Neural progenitor cell (in vitro differentiated cells): ENCODE measurements at regions not wholly inside any gene's neighbourhood (a gene's known extent, or its start where the extent isn't known, plus 50 kb on each side); places are given as distances from the start of the nearest gene placed in this dataset.

Experiments
- DNase-seq: peaks from one replicate; pipeline ENCODE4 v3.0.0-alpha.2; 2016; ENCODE audit warnings: low spot score
- H2AFZ ChIP-seq: fragments of 200-600 bp; sonication (generic); replicated peaks from 2 replicates; pipeline ENCODE4 v1.6.1; 2016; ENCODE audit warnings: antibody characterized with exemption
- H3F3A ChIP-seq: fragments of 200-600 bp; sonication (generic); 2 replicates; pipeline ENCODE4 v1.6.1; 2016; ENCODE audit warnings: antibody characterized with exemption, low read depth
- H3K27ac ChIP-seq: fragments of 200-600 bp; sonication (generic); 2 replicates; pipeline ENCODE4 v1.5.1; 2016; ENCODE audit warnings: mild to moderate bottlenecking
- H3K27me3 ChIP-seq: fragments of 200-600 bp; sonication (generic); 2 replicates; pipeline ENCODE4 v1.6.1; 2016; ENCODE audit warnings: mild to moderate bottlenecking, moderate library complexity
- H3K36me3 ChIP-seq: fragments of 200-600 bp; sonication (generic); 2 replicates; pipeline ENCODE4 v1.5.1; 2016
- H3K4me1 ChIP-seq: fragments of 200-600 bp; sonication (generic); 2 replicates; pipeline ENCODE4 v1.6.1; 2016; ENCODE audit warnings: mixed run types
- H3K4me2 ChIP-seq: fragments of 200-600 bp; sonication (generic); 2 replicates; pipeline ENCODE4 v1.6.1; 2016
- H3K4me3 ChIP-seq: fragments of 200-600 bp; sonication (generic); 2 replicates; pipeline ENCODE4 v1.5.1; 2016
- H3K79me2 ChIP-seq: fragments of 200-600 bp; sonication (generic); 2 replicates; pipeline ENCODE4 v1.6.1; 2016; ENCODE audit warnings: low read depth
- H3K9ac ChIP-seq: fragments of 200-600 bp; sonication (generic); 2 replicates; pipeline ENCODE4 v1.6.1; 2016
- H3K9me3 ChIP-seq: fragments of 200-600 bp; sonication (generic); 2 replicates; pipeline ENCODE4 v1.5.1; 2016; ENCODE audit warnings: low read depth
- H4K20me1 ChIP-seq: fragments of 200-600 bp; sonication (generic); 2 replicates; pipeline ENCODE4 v1.6.1; 2016; ENCODE audit warnings: low read depth
- H3K27ac Mint-ChIP-seq: 3 replicates; pipeline ENCODE4 v1.8.0; 2021; ENCODE audit warnings: mixed read lengths
- H3K27me3 Mint-ChIP-seq: 2 replicates; pipeline ENCODE4 v1.8.0; 2022; ENCODE audit warnings: low read depth, mild to moderate bottlenecking, inconsistent platforms, moderate library complexity, mixed read lengths; ENCODE audit not compliant: insufficient read depth
- H3K36me3 Mint-ChIP-seq: 3 replicates; pipeline ENCODE4 v1.8.0; 2021; ENCODE audit warnings: mixed read lengths
- H3K4me1 Mint-ChIP-seq: 3 replicates; pipeline ENCODE4 v1.8.0; 2021; ENCODE audit warnings: mixed read lengths
- H3K4me3 Mint-ChIP-seq: 3 replicates; pipeline ENCODE4 v1.8.0; 2021; ENCODE audit warnings: mild to moderate bottlenecking, moderate library complexity, mixed read lengths
- H3K9me3 Mint-ChIP-seq: 3 replicates; pipeline ENCODE4 v1.8.0; 2020; ENCODE audit warnings: mixed read lengths
- CTCF ChIP-seq: fragments of 200-600 bp; sonication (generic); IDR thresholded peaks from 2 replicates; pipeline ENCODE4 v1.5.1; 2017; ENCODE audit warnings: antibody characterized with exemption, mild to moderate bottlenecking
- EZH2 ChIP-seq: fragments of 200-600 bp; sonication (generic); IDR thresholded peaks from 2 replicates; pipeline ENCODE4 v1.6.1; 2017; ENCODE audit warnings: antibody characterized with exemption, mild to moderate bottlenecking, moderate library complexity
- EZH2phosphoT487 ChIP-seq: fragments of 200-600 bp; sonication (generic); IDR thresholded peaks from 2 replicates; pipeline ENCODE4 v1.6.1; 2017; ENCODE audit warnings: antibody characterized with exemption

GRCh38 chr2:220891405-220891804 is 680.7 kb downstream of the EPHA4 start:
- Mint-ChIP-seq H3K27me3 (no peaks in the 10 kb centered on the region), H3K4me1 (no peaks in the 10 kb centered on the region), H3K4me3 (no peak overlapping the region), H3K27ac (no peak overlapping the region), H3K9me3 (peaks cover under 1% of the 10 kb centered on the region), H3K36me3 (no peaks in the 10 kb centered on the region)
- H3K36me3 ChIP-seq = no peaks in the 10 kb centered on the region
- H2AFZ ChIP-seq = no peak overlapping the region
- no peak overlapping the region for H3K4me3 ChIP-seq
- no peak overlapping the region for H3K4me2 ChIP-seq
- no peaks in the 10 kb centered on the region for H4K20me1 ChIP-seq
- H3K4me1 ChIP-seq = peaks cover 28% of the 10 kb centered on the region
- peaks cover 15% of the 10 kb centered on the region for H3F3A ChIP-seq
- no peaks in the 10 kb centered on the region for H3K27me3 ChIP-seq
- no peaks in the 10 kb centered on the region for H3K9me3 ChIP-seq
- TF ChIP-seq EZH2phosphoT487 = no peak
- H3K27ac ChIP-seq = no peak overlapping the region
- peak; percentile 60 for DNase-seq
- H3K79me2 ChIP-seq = no peaks in the 10 kb centered on the region
- H3K9ac ChIP-seq = no peak overlapping the region

GRCh38 chr2:220892018-220892634 is 680.0 kb downstream of the EPHA4 start:
- Mint-ChIP-seq H3K27me3 (no peaks in the 10 kb centered on the region), H3K36me3 (no peaks in the 10 kb centered on the region), H3K9me3 (no peaks in the 10 kb centered on the region), H3K4me3 (no peak overlapping the region), H3K27ac (no peak overlapping the region), H3K4me1 (no peaks in the 10 kb centered on the region)
- no peak overlapping the region for H3K4me2 ChIP-seq
- peaks cover 21% of the 10 kb centered on the region for H3K4me1 ChIP-seq
- H2AFZ ChIP-seq = peak overlapping the region; percentile 36
- H3K27ac ChIP-seq = no peak overlapping the region
- H3K27me3 ChIP-seq = no peaks in the 10 kb centered on the region
- no peak for TF ChIP-seq EZH2phosphoT487
- TF ChIP-seq EZH2 = no peak
- TF ChIP-seq CTCF = no peak
- no peak overlapping the region for H3K9ac ChIP-seq
- H3K36me3 ChIP-seq = no peaks in the 10 kb centered on the region
- DNase-seq = no peak
- H3K9me3 ChIP-seq = no peaks in the 10 kb centered on the region
- H4K20me1 ChIP-seq = no peaks in the 10 kb centered on the region
- H3F3A ChIP-seq = peaks cover 11% of the 10 kb centered on the region
- no peaks in the 10 kb centered on the region for H3K79me2 ChIP-seq
- no peak overlapping the region for H3K4me3 ChIP-seq

GRCh38 chr2:220893411-220893810 is 678.7 kb downstream of the EPHA4 start:
- Histone ChIP-seq H3K4me3 (no peak overlapping the region), H3K4me1 (peaks cover 8% of the 10 kb centered on the region), H3K79me2 (no peaks in the 10 kb centered on the region), H2AFZ (no peak overlapping the region), H3K9ac (no peak overlapping the region), H3K36me3 (no peaks in the 10 kb centered on the region), H3F3A (no peaks in the 10 kb centered on the region), H3K9me3 (no peaks in the 10 kb centered on the region), H4K20me1 (no peaks in the 10 kb centered on the region), H3K27ac (no peak overlapping the region), H3K4me2 (no peak overlapping the region), H3K27me3 (no peaks in the 10 kb centered on the region)
- Mint-ChIP-seq H3K36me3 (no peaks in the 10 kb centered on the region), H3K9me3 (no peaks in the 10 kb centered on the region), H3K4me3 (no peak overlapping the region), H3K27me3 (no peaks in the 10 kb centered on the region), H3K27ac (no peak overlapping the region), H3K4me1 (no peaks in the 10 kb centered on the region)
- DNase-seq = no peak
- TF ChIP-seq EZH2 (no peak), CTCF (no peak), EZH2phosphoT487 (no peak)

- H3K27ac Mint-ChIP-seq = no peak overlapping the region
- Histone ChIP-seq H3F3A (no peaks in the 10 kb centered on the region), H3K4me3 (no peak overlapping the region), H2AFZ (no peak overlapping the region), H3K4me2 (no peak overlapping the region), H3K4me1 (peaks cover 4% of the 10 kb centered on the region), H3K79me2 (no peaks in the 10 kb centered on the region), H4K20me1 (no peaks in the 10 kb centered on the region), H3K36me3 (no peaks in the 10 kb centered on the region), H3K27ac (no peak overlapping the region), H3K9ac (no peak overlapping the region), H3K9me3 (no peaks in the 10 kb centered on the region), H3K27me3 (no peaks in the 10 kb centered on the region)
- H3K4me1 Mint-ChIP-seq = no peaks in the 10 kb centered on the region
- no peak for TF ChIP-seq CTCF
- no peak for TF ChIP-seq EZH2
- TF ChIP-seq EZH2phosphoT487 = no peak
- H3K36me3 Mint-ChIP-seq = no peaks in the 10 kb centered on the region
- no peaks in the 10 kb centered on the region for H3K9me3 Mint-ChIP-seq
- no peak overlapping the region for H3K4me3 Mint-ChIP-seq
- no peak for DNase-seq
- no peaks in the 10 kb centered on the region for H3K27me3 Mint-ChIP-seq
These were observed 678.0 kb downstream of the EPHA4 start for GRCh38 chr2:220894069-220894468.
